Stimulated activated CD4-positive, alpha-beta T cell treated with anti-CD3 and anti-CD28 coated beads, Interleukin-15, amount 100 ng/mL, for 48 hours (primary cell): ENCODE measurements at regions not wholly inside any gene's neighbourhood (a gene's known extent, or its start where the extent isn't known, plus 50 kb on each side); places are given as distances from the start of the nearest gene placed in this dataset.

Source experiments
- DNase-seq, 2 donors: peaks; one replicate each; pipeline ENCODE4 v3.0.0-alpha.2; 2020; ENCODE audit warnings: low read depth in 2 of 2

DNA sequence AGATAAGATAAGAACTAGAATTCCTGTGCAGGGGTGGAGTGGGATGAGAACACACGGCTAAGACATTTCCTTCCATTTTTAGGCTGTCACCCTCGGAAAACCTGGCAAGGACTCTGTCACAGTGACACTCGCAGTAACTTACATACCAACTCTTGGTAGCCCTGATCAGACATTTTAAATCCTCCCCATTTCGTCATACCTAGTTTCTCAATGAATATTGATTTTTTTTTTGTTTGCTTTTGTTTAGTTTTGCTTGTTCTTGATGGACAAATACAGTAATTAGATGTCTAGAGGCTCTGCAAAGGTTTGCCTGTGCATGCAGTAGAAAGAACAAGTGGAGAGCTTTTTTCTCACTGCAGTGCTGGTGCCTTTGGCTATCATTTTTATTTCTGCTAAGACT, 213.0 kb upstream of the FAM83B start:
- DNase-seq: no peak

DNA sequence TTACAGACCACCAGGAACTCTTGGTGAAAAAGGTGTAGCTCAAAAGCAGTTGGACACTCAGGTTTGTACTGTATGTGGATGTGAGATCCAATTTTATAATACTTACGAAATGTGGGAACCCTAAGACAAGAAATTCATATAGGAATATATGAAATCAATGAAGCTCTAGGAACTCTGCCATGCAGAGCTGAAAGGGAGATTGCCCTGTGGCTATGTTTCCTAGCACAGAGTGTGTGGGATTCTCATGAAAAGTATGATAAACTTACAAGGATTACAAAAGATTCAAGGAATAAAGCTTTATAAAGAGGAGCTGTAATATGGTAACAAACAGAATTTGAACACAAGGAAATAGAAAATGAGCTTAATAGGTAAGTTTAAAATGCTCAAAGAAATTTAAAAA, 205.7 kb upstream of the FAM83B start:
- no peak for DNase-seq

DNA sequence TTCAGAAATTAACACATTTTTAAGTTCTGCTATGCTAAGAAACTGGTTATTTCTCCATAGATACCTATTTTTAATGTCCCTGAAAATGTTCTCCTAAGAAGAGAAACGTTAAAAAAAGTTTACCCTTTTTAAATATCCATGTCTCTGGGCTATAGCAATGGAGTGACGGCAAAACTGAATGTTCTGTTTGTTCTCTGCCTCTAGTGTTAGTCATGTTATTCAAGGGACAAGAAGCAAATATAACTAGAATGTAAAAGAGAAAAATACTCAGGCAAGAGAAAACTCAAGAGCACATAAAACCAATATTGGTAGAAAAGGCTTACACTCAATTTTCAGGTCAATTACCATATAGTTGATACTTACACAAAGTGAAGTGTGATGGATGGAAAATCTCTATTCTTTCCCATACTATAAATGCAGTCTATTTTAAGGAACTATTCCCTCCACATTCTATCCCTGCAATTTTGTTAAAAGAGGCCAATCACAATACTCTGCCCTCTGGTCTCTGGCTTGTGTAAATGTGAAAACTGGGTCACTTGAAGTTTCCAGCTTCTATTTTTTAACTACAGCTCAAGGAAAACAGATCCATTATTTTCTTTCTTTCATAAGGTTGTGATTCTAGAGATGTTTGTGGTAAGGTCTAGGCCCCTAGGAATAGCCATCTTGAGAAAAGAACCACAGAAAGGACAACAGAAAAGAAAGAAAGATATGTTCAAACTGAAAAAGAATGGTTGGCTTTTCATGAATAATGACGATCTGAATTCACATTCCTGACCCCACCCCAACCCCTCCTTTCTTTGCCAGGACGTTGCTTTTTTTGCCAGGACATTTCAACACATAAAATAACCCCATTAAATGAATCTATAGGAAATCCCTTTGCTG, 200.3 kb upstream of the FAM83B start:
- no peak for DNase-seq

DNA sequence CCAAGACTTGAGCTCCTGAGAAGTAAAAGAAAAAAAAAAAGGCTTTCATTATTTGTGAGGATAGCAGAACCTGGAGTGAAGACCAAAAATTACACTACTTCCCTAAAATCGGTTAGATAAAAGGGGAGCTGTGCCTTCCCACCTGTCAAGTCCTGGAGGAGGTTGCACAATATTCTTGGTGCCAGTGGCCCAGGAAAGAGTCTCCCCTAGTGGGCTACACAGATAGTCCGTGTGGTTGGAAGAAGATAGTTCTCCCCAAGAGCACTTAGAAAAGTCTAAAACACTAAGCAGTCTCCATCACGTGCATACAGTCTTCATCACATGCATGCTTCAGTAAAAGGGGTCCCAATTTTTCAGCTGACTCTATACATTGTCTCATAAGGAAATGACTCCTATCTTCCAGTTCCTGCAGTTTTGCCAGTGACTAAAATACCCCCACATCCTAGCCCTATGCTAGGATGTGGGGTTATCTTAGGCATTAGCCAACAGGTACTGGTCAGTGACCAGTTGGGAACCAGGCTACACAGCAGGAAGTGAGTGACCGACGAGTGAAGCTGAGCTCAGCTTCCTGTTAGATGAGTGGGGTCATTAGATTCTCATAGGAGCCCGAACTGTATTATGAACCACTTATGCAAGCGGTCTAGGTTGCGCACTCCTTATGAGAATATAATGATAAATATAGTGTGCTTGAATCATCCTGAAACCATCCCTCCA, 199.5 kb upstream of the FAM83B start:
- no peak for DNase-seq

DNA sequence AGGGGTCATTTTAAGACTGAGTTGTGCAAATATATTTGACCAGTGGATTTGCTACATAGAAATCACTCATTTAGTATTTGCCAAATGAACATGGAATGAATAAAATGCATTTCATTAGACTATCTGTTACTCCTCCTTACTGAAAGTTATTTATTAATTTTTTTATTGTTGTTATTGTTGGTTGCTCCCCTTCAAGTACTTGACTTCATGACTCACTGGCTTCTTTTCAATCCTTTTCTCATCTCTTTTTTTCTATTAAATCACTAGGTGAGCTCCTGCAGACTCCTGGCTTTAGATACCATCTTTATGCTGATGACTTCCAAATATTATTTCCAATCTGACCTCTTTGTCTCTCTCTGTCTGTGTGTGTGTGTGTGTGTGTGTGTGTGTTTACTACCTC, 192.2 kb upstream of the FAM83B start:
- DNase-seq: no peak

DNA sequence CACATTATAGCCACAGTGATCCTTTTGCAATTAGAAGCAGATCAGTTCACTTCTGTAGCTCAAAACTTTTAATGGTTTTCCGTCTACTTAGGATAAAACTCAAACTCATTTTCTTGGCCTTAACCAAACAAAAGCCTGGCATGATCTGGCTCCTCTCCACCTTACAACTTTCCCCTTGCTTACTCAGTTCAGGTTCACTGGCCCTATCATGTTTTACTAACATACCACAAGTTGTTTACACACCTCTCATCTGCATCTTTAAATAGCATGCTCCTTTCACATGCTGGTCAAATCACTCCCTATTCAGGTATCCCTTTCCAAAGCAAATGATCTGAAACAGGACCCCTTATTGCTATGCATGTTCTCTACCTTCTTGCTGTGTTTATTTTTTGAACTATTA, 191.4 kb upstream of the FAM83B start:
- no peak for DNase-seq

DNA sequence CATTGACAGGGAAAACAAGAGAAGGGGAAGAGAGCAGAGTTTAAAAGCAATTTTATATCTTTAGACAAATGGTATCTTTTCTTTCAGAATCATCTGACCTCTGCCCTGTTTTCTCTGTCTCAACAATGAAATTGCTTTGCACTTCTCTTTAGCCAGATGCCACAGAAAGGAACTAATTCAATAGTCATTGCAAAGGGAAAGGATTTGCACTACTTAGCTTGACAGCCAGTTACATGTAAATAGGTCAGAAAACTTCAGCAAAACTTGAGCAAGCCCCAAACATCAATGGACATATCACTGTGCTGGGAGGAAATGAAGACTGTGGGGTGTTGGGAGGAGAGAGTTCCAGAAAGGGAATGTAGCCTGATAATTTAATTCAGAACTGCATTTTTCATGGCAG, 181.3 kb upstream of the FAM83B start:
- DNase-seq: no peak

DNA sequence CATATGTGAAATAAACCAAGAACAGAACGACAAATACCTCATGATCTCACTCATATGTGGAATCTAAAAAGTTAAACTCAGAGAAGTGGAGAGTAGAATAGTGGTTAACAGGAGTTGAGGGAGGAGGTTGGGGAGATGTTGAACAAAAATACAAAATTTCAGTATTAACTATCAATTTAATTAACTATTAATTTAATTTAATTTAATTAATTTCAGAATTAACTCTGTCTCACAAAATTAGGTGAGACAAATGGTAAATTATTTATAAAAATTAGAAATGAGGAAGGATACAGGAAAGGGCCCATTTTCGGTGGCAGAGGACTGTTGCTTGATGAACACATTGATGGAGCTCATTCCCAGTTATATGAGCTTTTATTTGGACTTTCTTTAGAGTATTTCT, 166.0 kb upstream of the FAM83B start:
- no peak for DNase-seq

DNA sequence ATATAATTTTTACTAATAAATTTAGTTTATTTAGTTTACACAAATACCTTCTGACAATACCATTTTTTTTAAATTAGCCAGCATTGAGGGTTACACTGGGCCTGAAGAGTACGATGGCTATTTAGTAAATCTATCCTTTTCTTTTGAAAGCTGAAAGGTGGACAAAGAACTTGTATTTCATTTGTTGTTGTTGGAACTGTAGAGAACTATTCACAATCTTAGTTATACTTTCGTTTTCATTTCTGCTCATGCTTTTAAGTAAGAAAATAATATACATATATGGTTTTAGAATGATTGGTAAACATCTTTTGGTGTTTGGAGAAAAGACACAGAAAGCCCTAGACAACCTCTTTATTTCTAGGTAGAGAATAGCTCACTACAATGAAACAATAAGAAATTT, 165.3 kb upstream of the FAM83B start:
- DNase-seq: no peak

DNA sequence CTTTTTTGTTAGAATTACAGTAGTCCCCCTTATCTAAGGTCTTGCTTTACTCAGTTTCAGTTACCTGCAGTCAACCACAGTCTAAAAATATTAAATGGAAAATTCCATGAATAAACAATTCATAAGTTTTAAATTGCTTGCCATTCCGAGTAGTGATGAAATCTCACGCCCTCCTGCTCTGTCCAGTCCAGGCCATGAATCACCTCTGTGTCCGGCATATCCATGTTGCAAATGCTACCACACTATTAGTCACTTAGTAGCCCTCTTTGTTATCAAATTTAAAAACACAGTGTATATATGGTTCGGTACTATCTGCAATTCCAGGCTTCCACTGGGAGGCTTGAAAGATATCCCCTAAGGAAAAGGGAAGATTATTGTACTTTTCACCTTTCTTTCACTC, 164.6 kb upstream of the FAM83B start:
- no peak for DNase-seq

DNA sequence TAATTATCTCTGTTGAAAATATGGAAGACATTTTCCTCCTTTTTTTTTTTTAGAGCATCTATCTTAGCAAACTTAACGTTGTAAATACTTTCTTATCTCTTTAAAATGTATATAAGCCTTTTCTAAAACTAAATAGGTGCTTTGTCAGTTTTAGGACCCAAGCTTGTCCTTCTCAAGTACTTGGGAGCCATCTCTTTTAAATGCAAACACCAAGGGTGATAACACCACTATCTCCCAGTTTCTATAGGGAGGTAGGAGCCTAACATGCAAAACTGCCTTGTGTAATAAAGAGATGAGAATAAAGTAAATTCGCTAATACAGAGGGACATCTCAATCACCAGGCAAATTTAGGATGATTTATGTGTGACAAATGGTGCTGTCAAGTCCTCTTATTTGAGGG, 157.0 kb upstream of the FAM83B start:
- no peak for DNase-seq

DNA sequence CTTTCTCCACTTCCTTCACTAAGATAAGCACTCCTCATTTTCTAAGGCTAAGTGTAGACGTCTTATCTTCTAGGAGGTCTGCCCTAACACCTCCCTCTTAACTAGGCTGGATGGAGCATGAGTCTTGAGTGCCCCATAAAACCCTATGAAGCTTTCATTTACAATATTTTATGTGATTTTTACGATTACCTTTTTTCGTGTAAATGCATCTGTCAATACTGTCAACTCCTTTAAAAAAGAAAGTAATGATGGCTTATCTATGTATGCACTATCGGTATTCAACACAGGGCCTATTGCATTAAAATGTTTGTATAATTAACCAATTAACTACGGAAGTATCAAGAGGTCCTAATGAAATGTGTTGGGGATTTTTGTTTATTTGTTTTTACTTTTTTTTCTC, 156.0 kb upstream of the FAM83B start:
- no peak for DNase-seq

DNA sequence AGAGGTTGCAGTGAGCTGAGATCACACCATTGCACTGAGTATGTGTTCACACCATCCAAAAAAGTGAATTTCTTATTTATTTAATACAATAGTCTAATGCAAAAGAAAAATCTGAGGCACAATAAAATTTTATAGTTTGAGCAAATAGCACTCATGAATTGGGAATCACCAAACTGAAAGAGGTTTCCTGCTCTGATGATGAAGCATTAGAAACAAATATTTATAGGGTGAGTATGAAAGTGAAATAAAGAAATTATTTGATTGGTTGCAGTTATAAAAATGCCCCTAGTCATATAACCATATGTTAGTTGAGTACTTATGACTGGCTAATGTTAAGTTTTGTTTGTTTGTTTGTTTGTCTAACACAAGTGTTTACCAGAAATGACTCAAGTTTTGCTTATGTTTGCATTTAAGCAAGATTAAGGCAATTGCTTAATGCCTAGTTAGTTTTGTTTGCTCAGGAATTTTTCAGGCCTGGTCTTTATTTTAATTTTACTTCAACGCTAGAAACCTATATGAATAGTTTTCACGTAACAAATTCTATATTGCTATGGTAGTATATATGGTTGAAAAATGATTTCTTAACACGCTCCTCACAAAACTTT, 151.5 kb upstream of the FAM83B start:
- DNase-seq: no peak

DNA sequence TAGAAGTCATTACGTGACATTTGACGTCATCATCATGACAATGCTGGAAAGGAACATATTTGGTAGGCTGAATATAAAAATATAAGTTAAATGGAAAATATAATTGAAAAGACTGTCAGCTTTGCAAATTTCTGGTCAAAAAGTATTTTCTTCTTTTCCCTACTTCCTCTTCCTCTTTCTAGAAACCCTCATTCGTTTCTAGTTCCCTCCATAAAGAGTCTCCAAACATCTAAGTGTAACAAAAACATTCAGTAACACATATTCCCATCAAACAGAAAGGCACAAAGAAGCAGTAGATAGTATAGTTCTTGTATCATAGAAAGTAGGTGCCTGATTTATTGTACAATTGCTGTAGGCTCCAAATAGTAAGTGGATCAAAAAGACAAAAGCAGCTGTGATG, 150.8 kb upstream of the FAM83B start:
- DNase-seq: no peak

DNA sequence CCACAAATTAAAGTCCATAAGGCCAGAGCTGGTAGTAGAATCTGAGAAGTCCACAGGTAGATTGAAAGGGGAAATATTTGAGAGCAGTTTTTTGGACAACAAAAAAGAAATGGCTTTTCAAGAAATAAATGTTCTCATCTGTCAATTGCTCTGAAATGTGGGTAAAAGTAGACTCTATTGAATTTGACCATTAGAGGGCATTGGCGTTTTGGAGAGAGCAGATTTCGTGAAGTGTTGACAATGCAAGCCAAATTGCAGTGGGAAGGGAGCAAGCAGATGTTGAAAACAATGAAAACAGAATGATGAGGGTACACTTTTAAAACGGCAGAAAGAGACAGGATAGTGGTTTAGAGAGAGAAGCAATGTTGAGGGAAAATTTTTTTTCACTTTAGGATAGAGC, 149.1 kb upstream of the FAM83B start:
- DNase-seq: no peak

DNA sequence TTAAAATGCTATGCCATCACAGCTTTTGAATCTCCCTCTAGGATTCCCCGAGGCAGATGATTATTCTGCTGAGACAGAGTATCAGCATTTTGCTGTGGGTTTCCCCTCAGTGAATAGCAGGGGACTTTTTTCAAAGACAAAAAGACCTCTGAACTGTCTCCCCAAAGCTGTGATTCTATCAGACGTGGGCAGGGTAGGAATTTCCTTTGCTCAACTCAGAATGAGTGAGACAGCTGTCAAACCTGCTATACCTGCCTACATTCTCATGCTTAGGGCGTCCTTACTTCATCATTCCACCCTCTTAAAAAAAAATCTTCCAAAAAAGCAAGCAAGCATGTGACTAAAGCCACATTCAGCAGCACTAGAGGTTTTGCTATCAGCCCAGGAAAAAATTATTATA, 147.6 kb upstream of the FAM83B start:
- no peak for DNase-seq

DNA sequence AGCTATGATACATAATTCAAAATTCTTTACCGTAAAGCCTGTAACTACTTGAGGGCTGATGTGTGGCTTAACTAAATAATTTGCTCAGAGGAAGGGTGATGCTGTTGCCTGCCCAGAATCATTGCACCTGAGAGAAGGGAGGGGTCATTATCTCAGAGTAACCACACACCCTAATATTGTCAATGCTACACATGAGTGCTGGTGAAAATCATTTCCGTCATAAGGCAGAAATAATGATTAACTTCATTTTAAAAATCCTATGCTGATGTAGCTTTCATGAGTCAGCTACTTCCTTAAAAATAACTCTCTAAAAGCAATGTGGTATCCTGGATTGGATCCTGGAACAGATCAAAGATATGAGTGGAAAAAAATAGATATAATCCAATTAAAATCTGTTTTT, 146.4 kb upstream of the FAM83B start:
- no peak for DNase-seq

DNA sequence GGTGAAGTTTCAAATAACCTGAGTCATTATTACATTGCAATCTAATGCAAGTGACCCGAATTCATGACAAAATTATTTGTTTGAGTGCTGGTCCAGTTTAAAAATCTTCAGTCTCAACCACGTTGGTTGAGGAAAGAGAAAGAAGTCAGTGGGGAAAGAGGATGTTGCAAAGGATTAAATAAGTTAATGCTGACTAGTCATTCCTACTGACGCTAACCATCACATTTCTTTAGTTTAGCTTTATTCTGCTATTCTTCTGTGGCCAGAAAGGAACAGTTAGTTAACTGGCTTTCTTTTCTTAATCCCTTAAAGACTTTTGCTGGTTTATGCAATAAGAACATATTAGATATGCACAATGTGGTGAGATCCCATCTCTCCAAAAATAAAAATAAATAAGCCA, 143.8 kb upstream of the FAM83B start:
- no peak for DNase-seq

DNA sequence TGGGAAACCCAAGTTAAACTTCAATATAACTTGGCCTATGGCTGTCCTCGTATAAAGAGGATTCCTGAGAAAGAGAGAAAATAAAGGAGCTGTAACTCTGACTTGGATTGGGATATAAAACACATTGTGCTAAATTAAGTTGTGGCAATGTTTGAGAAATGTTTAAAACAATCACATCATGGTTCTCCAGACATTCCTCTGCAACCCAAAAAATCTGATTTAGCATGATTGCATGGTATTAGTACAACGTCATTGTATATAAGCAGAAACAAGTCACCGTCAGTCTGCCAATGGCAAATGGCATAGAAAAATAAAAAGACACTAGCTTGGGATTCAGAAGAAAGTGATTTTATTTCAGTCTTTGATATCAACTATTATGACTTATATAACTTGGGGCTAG, 140.2 kb upstream of the FAM83B start:
- no peak for DNase-seq

DNA sequence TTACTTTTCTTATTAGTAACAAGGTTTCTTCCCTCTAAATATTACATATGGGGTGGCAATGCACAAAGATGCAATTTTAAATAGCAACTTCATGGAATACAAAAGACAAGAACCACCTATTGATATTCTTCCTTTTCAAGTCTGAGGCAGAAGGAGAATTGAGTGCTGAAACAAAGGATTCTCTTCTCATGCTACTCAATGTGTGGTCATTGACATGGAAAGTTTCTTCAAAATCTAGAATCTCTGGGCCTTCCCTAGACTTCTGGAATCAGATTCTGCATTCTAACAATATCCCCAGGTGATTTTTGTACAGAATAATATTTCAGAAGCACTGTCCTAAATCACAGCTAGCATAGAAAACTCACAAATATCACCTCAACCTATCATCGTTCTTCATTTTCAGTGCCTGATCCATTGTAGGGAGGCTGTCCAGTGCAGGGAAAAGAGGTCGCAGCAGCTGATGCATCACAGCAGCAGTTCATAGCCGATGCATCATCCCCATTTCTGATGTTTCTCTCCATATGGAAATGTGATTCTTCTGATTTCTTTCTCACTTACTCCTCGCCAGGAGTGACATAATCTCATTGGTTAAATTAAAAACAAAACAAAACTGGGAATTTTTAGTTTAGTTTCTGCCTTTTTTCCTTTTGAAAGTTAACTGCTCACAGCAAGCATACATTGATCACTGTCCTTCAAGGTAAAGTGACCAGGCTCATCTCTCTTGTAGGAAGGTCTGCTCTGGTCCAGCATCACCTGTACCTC, 139.5 kb upstream of the FAM83B start:
- no peak for DNase-seq

DNA sequence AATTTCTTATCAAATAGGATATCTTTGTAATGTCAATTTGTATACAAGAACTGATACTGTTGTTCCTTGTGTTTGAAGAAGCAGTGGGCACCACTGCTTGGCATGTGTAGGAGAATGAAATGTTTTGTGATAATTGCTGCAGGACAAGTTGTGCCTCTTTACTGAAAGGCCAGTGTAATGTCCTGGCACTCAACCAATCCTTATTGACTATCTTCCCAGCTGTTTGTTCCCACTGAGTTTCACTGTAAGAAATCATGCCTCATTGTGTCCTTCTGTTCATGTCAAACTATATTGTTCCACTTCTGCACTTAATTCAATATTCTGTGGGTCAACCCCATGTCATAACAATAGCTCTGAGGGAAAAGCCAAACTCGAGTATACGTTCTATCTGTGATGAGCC, 136.1 kb upstream of the FAM83B start:
- no peak for DNase-seq

DNA sequence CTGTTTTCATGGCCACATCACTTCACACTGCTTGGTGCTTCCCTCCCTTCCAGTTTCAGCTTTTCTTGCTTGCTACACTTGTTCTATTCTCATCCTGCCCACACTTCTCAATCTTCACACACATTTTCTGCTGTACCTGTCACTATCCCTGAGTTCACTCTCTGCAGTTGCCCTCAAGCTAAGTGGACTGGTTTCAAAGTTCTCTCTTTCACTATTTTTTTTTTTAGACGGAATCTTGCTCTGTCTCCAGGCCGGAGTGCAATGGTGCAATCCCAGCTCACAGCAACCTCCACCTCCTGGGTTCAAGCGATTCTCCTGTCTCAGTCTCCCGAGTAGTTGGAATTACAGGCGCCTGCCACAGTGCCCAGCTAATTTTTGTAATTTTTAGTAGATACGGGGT, 130.6 kb upstream of the FAM83B start:
- DNase-seq: no peak
